ENCODE measurements at regions not wholly inside any gene's neighbourhood (a gene's known extent, or its start where the extent isn't known, plus 50 kb on each side); places are given as distances from the start of the nearest gene placed in this dataset.

- Histone ChIP-seq H3K4me1 (ENCODE audit: control insufficient read depth, low read length) (no peaks in the 10 kb centered on the region), H3K9me2 (replicated peaks; ENCODE audit: control insufficient read depth, low read length) (no peaks in the 10 kb centered on the region), H3F3A (ENCODE audit: control insufficient read depth, insufficient read depth) (no peaks in the 10 kb centered on the region), H3K4me3 (ENCODE audit: low read length) (no peak overlapping the region), H4K20me1 (ENCODE audit: control insufficient read depth, insufficient read depth, low read depth, low read length) (no peaks in the 10 kb centered on the region), H3K36me3 (ENCODE audit: control insufficient read depth, low read length) (no peaks in the 10 kb centered on the region), H3K79me2 (ENCODE audit: control insufficient read depth, low read length) (no peaks in the 10 kb centered on the region), H3K27ac (ENCODE audit: low read depth, low read length) (no peak overlapping the region), H3K9me3 (ENCODE audit: control insufficient read depth, insufficient read depth, low read length) (no peaks in the 10 kb centered on the region), H3K4me2 (ENCODE audit: low read length) (no peak overlapping the region), H3K27me3 (ENCODE audit: control insufficient read depth, low read length) (no peaks in the 10 kb centered on the region)
- TF ChIP-seq CTCF (IDR thresholded peaks at IDR 0.05; ENCODE audit: low read depth, low read length, poor library complexity, severe bottlenecking) (no peak), EZH2phosphoT487 (IDR thresholded peaks at IDR 0.05; ENCODE audit: borderline replicate concordance, low read length) (no peak)
Observed at GRCh38 chr1:78721136-78721535, 71.5 kb downstream of the IFI44 start.

GRCh38 chr1:78722105-78722504, 72.5 kb downstream of the IFI44 start:
- Histone ChIP-seq H3K9me2 (replicated peaks; ENCODE audit: control insufficient read depth, low read length) (no peaks in the 10 kb centered on the region), H3K27ac (ENCODE audit: low read depth, low read length) (no peak overlapping the region), H3K4me3 (ENCODE audit: low read length) (no peak overlapping the region), H3K9me3 (ENCODE audit: control insufficient read depth, insufficient read depth, low read length) (no peaks in the 10 kb centered on the region), H3K27me3 (ENCODE audit: control insufficient read depth, low read length) (no peaks in the 10 kb centered on the region), H3K79me2 (ENCODE audit: control insufficient read depth, low read length) (no peaks in the 10 kb centered on the region), H3K4me1 (ENCODE audit: control insufficient read depth, low read length) (no peaks in the 10 kb centered on the region), H3K4me2 (ENCODE audit: low read length) (no peak overlapping the region), H3F3A (ENCODE audit: control insufficient read depth, insufficient read depth) (no peaks in the 10 kb centered on the region), H3K36me3 (ENCODE audit: control insufficient read depth, low read length) (no peaks in the 10 kb centered on the region), H4K20me1 (ENCODE audit: control insufficient read depth, insufficient read depth, low read depth, low read length) (no peaks in the 10 kb centered on the region)
- TF ChIP-seq CTCF (IDR thresholded peaks at IDR 0.05; ENCODE audit: low read depth, low read length, poor library complexity, severe bottlenecking) (no peak), EZH2phosphoT487 (IDR thresholded peaks at IDR 0.05; ENCODE audit: borderline replicate concordance, low read length) (no peak)

GRCh38 chr1:78722521-78722920, 72.9 kb downstream of the IFI44 start:
- H3F3A ChIP-seq (ENCODE audit: control insufficient read depth, insufficient read depth): no peaks in the 10 kb centered on the region
- H4K20me1 ChIP-seq (ENCODE audit: control insufficient read depth, insufficient read depth, low read depth, low read length): no peaks in the 10 kb centered on the region
- H3K9me3 ChIP-seq (ENCODE audit: control insufficient read depth, insufficient read depth, low read length): no peaks in the 10 kb centered on the region
- TF ChIP-seq CTCF (IDR thresholded peaks at IDR 0.05; ENCODE audit: low read depth, low read length, poor library complexity, severe bottlenecking) (no peak), EZH2phosphoT487 (IDR thresholded peaks at IDR 0.05; ENCODE audit: borderline replicate concordance, low read length) (no peak)
- H3K9me2 ChIP-seq (replicated peaks; ENCODE audit: control insufficient read depth, low read length): no peaks in the 10 kb centered on the region
- no peak overlapping the region for H3K27ac ChIP-seq (ENCODE audit: low read depth, low read length)
- no peaks in the 10 kb centered on the region for H3K36me3 ChIP-seq (ENCODE audit: control insufficient read depth, low read length)
- no peaks in the 10 kb centered on the region for H3K27me3 ChIP-seq (ENCODE audit: control insufficient read depth, low read length)
- H3K4me3 ChIP-seq (ENCODE audit: low read length): no peak overlapping the region
- H3K4me1 ChIP-seq (ENCODE audit: control insufficient read depth, low read length): no peaks in the 10 kb centered on the region
- H3K4me2 ChIP-seq (ENCODE audit: low read length): no peak overlapping the region
- H3K79me2 ChIP-seq (ENCODE audit: control insufficient read depth, low read length): no peaks in the 10 kb centered on the region

GRCh38 chr1:78722947-78723346, 73.3 kb downstream of the IFI44 start:
- no peak overlapping the region for H3K4me3 ChIP-seq (ENCODE audit: low read length)
- no peak overlapping the region for H3K27ac ChIP-seq (ENCODE audit: low read depth, low read length)
- H3K36me3 ChIP-seq (ENCODE audit: control insufficient read depth, low read length): no peaks in the 10 kb centered on the region
- no peak overlapping the region for H3K4me2 ChIP-seq (ENCODE audit: low read length)
- no peaks in the 10 kb centered on the region for H3K4me1 ChIP-seq (ENCODE audit: control insufficient read depth, low read length)
- no peaks in the 10 kb centered on the region for H3F3A ChIP-seq (ENCODE audit: control insufficient read depth, insufficient read depth)
- no peaks in the 10 kb centered on the region for H3K79me2 ChIP-seq (ENCODE audit: control insufficient read depth, low read length)
- H4K20me1 ChIP-seq (ENCODE audit: control insufficient read depth, insufficient read depth, low read depth, low read length): no peaks in the 10 kb centered on the region
- no peaks in the 10 kb centered on the region for H3K9me2 ChIP-seq (replicated peaks; ENCODE audit: control insufficient read depth, low read length)
- TF ChIP-seq CTCF (IDR thresholded peaks at IDR 0.05; ENCODE audit: low read depth, low read length, poor library complexity, severe bottlenecking) (no peak), EZH2phosphoT487 (IDR thresholded peaks at IDR 0.05; ENCODE audit: borderline replicate concordance, low read length) (no peak)
- H3K9me3 ChIP-seq (ENCODE audit: control insufficient read depth, insufficient read depth, low read length): no peaks in the 10 kb centered on the region
- H3K27me3 ChIP-seq (ENCODE audit: control insufficient read depth, low read length): no peaks in the 10 kb centered on the region
